TTC549 (cell line): ENCODE measurements at regions not wholly inside any gene's neighbourhood (a gene's known extent, or its start where the extent isn't known, plus 50 kb on each side); places are given as distances from the start of the nearest gene placed in this dataset.
"Not testable (repeated sequence)": the region's sequence is repeated elsewhere in the genome, so short reads cannot be mapped to it uniquely, and the experiment has no call there.

Experiments used
- FAIRE-seq: peaks from 2 replicates; lab custom pipeline; 2012; peaks lifted over from hg19 to GRCh38; lab: Jason Lieb, UNC

DNA sequence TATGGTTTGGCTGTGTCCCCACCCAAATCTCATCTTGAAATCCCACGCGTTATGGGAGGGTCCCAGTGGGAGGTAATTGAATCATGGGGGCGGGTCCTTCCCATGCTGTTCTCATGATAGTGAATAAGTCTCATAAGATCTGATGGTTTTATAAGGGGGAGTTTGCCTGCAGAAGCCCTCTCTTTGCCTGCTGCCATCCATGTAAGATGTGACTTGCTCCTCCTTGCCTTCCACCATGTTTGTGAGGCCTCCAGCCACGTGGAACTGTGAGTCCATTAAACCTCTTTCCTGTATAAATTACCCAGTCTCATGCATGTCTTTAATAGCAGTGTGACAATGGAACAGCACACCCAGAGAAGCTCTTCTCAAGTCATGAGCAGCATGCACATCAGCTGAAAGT lies 119.1 kb upstream of the CARD11 start:
- not testable (repeated sequence) for FAIRE-seq

GRCh38 chr7:3164380-3164792 lies 120.7 kb upstream of the CARD11 start:
- no peak for FAIRE-seq

GRCh38 chr7:3165681-3166580 lies 122.3 kb upstream of the CARD11 start:
- FAIRE-seq: no peak

DNA sequence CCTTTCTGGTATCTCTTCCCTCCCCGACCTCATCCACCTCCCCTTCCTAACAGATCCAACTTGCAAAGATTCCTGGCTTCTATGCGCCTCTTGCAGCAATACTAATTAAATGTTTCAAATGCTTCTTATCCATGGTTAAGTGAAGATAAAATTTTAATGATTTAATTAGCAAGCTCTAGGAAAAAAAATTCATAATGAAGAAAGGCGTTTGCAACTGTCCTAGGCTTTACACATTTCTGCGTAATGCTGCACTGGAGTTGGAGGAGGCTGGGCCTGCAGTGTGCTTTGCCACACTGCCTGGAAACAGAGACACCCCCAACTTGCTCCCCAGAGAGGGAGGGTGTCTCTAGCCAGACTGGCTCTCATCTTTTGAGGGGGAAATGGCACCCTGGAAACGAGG lies 123.9 kb upstream of the CARD11 start:
- no peak for FAIRE-seq

DNA sequence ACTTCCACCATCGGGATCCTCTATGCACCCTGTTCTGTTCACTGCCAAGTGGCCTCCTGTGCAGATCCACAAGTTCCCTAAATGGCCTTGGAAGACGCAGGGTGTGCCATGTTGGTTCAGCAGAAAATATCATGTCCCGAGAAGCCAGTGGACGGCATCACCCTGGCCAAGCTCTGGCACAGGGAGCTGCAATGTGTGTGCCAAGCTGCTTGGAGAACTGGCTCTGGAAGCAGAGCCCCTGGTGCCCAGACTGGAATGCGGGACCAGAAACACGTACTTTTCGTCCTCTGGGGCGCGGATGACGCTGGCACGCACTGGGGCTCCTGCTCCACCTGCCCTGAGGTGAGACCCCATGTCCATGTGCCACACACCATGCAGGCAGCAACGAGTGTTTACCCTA lies 124.7 kb upstream of the CARD11 start:
- FAIRE-seq: no peak

DNA sequence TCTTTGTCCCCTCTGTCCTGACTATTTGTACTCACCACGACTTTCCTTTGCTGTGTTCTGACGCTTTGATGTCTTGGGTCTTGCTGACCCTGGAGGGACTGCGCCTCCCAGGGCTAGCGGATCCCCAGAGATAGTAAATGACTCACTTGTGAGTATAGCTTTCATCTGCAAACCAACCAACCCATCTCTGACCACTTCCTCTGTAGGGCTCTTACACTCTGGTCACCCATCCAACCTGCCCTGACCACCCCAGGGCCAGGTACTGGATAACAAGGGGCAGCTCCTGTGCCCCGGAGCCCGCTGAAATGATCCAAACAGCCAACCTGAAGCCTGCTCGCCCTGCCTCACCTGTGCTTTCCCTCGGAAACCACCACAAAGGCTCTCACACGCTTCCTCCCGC lies 125.2 kb upstream of the CARD11 start:
- no peak for FAIRE-seq

- no peak for FAIRE-seq
Measured at GRCh38 chr7:3172768-3173280, 128.2 kb upstream of the SDK1 start.

GRCh38 chr7:3174515-3175284 lies 126.4 kb upstream of the SDK1 start:
- FAIRE-seq: no peak

DNA sequence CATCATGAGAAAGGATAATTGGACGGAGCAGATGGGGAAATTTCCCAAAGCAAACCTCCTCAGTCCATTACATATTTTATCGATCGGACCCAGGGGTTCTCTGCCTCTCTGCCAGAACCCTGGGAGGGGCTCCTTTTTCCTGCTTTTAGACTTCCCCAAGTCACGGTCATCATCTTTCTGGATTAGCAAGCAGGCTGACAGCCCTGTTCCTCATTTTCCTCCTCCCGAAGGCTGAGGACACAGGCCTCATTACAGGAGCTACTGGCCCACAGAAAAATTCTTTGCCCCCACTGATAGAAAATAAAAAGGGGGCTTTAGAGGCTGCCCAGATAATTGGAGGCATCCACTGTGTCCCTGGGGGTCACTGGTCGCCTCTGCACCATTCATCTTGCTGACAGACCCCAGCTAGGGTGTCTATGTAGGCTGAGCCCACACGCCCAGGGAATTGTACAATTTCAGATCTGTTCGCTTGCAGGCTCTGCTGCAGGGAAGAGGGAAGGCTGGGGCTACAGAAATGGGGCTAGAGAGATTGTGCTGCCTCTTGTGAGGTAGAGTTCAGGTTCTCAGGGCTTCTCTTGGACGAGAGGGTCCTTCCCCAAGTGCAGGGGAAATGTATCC lies 125.7 kb upstream of the SDK1 start:
- no peak for FAIRE-seq

DNA sequence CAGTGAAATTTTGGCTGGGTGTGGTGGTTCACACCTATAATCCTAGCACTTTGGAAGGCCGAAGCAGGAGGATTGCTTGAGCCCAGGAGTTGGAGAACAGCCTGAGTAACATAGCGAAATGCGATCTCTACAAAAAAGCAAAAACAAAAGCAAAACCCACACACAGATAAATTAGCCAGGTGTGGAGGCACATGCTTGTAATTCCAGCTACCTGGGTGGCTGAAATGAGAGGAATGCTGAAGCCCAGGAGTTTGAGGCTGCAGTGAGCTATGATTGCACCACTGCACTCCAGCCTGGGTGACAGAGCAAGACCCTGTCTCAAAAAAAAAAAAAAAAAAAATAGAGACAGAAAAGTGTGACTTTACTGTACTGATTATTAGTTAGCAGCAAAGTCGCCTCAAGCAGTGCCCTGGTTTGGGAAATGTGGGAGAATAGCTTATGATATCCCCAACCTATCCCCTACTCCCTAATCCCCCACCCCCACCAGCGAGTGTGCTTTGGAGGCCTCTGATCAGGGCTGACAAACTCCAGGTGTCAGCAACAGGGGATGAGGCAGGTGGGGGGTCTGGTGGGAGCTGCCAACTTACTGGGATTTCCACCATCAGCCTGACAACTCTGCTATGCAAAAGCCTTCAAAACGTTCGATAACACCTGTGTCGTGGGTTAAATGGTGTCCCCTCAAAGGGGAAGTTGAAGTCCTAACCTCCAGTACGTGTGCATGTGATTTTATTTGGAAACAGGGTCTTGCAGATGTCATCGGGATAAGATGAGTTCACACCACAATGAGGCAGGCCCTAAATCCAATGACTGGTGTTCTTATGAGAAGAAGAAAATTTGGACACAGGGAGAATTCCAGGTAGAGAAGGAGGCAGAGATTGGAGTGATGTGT lies 124.7 kb upstream of the SDK1 start:
- FAIRE-seq: no peak

- FAIRE-seq: no peak
Measured at GRCh38 chr7:3177271-3177670, 123.8 kb upstream of the SDK1 start.

DNA sequence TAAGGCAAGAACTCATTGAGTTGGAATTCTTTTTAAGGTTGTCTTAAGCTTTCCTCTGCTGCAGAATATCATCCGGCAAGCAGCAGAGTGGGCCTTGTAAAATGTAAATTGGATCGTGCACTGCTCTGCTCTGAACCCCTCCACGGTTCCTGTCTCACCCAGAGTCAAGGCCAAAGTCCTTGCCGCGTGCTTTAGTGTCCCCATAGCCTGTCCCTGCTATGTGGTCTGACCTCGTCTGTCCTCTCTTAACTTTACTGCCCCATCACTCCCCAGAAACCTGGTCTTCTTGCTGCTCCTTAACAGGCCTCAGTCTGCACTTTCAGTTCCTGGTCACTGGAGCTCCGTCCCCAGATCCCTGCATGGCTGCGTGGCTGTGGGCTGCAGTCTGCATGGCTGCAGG lies 121.6 kb upstream of the SDK1 start:
- no peak for FAIRE-seq

DNA sequence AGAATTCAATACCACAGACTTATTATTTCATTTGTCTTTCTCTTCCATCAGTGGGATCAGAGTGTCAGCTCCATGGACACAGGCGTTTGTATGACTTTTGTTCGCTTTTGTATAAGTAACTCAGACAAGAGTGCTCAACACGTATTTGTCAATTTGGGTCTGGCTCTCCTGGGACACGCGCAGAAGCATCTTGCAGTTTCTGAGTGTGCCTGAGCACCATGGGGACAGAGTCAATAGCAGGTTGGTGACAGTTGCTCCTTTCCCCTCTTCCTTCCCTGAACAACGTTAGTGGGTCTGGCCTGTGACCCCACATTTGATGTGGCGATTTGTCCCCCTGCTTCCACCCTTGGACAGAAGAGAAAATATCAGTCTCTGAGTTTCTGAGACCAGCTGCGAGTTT lies 120.4 kb upstream of the SDK1 start:
- FAIRE-seq: no peak

DNA sequence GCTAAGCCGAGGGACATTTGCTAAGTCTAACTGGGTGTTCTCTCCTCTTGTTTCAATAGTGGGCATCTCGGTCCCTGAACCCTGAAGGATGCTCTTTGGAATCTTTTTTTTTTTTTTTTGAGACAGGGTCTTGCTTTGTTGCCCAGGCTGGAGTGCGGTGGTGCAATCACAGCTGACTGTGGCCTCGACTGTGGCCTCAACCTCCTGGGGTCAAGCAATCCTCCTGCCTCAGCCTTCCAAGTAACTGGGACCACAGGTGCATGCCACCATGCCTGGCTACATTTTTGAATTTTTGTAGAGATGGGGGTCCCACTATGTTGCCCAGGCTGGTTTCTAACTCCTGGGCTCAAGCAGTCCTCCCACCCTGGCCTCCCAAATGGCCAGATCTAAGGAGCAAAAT lies 119.0 kb upstream of the SDK1 start:
- not testable (repeated sequence) for FAIRE-seq

DNA sequence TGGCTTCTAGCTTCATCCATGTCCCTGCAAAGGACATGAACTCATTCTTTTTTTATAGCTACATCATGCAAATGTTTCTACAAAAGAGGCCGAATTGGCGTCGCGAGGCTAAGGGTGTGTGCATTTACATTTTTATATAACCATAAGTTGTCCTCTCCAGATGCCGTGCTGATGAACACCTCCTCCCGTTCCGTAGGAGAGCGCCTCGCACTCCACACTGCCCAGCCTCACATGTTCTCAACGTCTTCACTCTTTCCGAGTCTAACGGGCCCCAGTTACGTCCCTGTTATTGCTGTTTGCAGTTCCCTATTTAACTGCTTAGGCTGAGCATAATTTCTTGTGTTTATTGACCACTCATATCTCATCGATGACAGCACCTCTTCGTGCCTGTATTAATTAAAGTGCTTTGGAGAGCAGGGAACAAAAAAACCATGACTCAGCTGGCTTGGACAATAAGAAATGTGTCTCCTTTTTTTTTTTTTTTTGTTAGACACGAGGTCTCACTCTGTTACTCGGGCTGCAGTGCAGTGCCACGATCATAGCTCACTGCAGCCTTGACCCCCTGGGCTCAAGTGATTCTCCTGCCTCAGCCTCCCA lies 113.5 kb upstream of the SDK1 start:
- FAIRE-seq: no peak

GRCh38 chr7:3188946-3189345 lies 112.1 kb upstream of the SDK1 start:
- FAIRE-seq: no peak

GRCh38 chr7:3191548-3191947 lies 109.5 kb upstream of the SDK1 start:
- no peak for FAIRE-seq

DNA sequence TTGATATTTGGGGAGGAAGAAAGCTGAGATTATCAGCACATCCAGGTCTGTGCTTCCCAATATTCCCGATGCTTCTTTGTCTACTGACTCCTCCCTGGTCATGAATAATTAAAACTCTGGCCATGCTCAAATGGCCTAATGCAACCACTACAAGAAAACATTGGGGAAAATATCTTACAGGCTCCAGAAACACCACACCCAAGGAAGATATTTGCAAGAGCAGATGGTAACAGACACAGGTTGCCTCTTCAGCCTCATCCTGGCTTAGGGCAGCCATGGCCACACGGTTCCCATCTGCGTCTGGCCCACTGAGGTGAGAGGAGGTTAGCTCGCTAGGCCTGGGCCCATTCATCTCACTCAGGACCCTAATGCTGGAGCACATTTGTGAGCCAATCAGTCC lies 108.4 kb upstream of the SDK1 start:
- no peak for FAIRE-seq

- FAIRE-seq: no peak
Measured at GRCh38 chr7:3193379-3194120, 107.5 kb upstream of the SDK1 start.

- FAIRE-seq: no peak
Measured at GRCh38 chr7:3194501-3195141, 106.4 kb upstream of the SDK1 start.
